ENCODE measurements at regions not wholly inside any gene's neighbourhood (a gene's known extent, or its start where the extent isn't known, plus 50 kb on each side); places are given as distances from the start of the nearest gene placed in this dataset.

GRCh38 chr11:80538040-80538439 is 1097.2 kb upstream of the TENM4 start:
- TF ChIP-seq CTCF (IDR thresholded peaks at IDR 0.05; ENCODE audit: low read depth, low read length, missing input control) = no peak
- TF ChIP-seq, protein P1, sequence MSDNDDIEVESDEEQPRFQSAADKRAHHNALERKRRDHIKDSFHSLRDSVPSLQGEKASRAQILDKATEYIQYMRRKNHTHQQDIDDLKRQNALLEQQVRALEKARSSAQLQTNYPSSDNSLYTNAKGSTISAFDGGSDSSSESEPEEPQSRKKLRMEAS (IDR thresholded peaks at IDR 0.05) = no peak
- no peak for TF ChIP-seq TAF1 (conservative IDR thresholded peaks at IDR 0.05)
- TF ChIP-seq, protein P2, sequence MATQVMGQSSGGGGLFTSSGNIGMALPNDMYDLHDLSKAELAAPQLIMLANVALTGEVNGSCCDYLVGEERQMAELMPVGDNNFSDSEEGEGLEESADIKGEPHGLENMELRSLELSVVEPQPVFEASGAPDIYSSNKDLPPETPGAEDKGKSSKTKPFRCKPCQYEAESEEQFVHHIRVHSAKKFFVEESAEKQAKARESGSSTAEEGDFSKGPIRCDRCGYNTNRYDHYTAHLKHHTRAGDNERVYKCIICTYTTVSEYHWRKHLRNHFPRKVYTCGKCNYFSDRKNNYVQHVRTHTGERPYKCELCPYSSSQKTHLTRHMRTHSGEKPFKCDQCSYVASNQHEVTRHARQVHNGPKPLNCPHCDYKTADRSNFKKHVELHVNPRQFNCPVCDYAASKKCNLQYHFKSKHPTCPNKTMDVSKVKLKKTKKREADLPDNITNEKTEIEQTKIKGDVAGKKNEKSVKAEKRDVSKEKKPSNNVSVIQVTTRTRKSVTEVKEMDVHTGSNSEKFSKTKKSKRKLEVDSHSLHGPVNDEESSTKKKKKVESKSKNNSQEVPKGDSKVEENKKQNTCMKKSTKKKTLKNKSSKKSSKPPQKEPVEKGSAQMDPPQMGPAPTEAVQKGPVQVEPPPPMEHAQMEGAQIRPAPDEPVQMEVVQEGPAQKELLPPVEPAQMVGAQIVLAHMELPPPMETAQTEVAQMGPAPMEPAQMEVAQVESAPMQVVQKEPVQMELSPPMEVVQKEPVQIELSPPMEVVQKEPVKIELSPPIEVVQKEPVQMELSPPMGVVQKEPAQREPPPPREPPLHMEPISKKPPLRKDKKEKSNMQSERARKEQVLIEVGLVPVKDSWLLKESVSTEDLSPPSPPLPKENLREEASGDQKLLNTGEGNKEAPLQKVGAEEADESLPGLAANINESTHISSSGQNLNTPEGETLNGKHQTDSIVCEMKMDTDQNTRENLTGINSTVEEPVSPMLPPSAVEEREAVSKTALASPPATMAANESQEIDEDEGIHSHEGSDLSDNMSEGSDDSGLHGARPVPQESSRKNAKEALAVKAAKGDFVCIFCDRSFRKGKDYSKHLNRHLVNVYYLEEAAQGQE (IDR thresholded peaks at IDR 0.05) = no peak
- TF ChIP-seq ZBTB33 (IDR thresholded peaks at IDR 0.05) = no peak
- TF ChIP-seq GABPA (IDR thresholded peaks at IDR 0.05 in 1 of 2, conservative IDR thresholded peaks at IDR 0.05 in 1 of 2) = no peak
- no peak for TF ChIP-seq NR2F2 (IDR thresholded peaks at IDR 0.05)
- TF ChIP-seq, protein P3, sequence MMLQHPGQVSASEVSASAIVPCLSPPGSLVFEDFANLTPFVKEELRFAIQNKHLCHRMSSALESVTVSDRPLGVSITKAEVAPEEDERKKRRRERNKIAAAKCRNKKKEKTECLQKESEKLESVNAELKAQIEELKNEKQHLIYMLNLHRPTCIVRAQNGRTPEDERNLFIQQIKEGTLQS (IDR thresholded peaks at IDR 0.05) = no peak

All from liver (tissue), 3 donors.